Small intestine (tissue), 7 donors: ENCODE measurements at regions not wholly inside any gene's neighbourhood (a gene's known extent, or its start where the extent isn't known, plus 50 kb on each side); places are given as distances from the start of the nearest gene placed in this dataset.

Experiments
- DNase-seq, 2 donors: peaks; one replicate each; pipeline versions ENCODE4 v3.0.0 to v3.0.0-alpha.2; 2013
- FAIRE-seq: peaks from 2 replicates; lab custom pipeline; 2012; peaks lifted over from hg19 to GRCh38; lab: Jason Lieb, UNC
- H3K27ac ChIP-seq, 3 donors: one replicate each; pipeline ENCODE4 v1.5.1; 2013; ENCODE audit warnings: low read length in 2 of 3, mild to moderate bottlenecking in 2 of 3, control low read depth in 1 of 3, inconsistent platforms in 1 of 3, low read depth in 1 of 3, moderate library complexity in 1 of 3
- H3K27me3 ChIP-seq, 3 donors: one replicate each; pipeline ENCODE4 v1.6.1; 2013; ENCODE audit warnings: low read length in 3 of 3, inconsistent platforms in 1 of 3; ENCODE audit not compliant: control insufficient read depth in 3 of 3, insufficient read depth in 3 of 3
- H3K36me3 ChIP-seq, 3 donors: one replicate each; pipeline ENCODE4 v1.6.1; 2013; ENCODE audit warnings: low read length in 3 of 3, inconsistent platforms in 1 of 3, low read depth in 1 of 3, mild to moderate bottlenecking in 1 of 3, moderate library complexity in 1 of 3; ENCODE audit not compliant: control insufficient read depth in 3 of 3, insufficient read depth in 2 of 3
- H3K4me1 ChIP-seq, 3 donors: one replicate each; pipeline ENCODE4 v1.6.1; 2013; ENCODE audit warnings: low read length in 2 of 3, inconsistent platforms in 1 of 3, low read depth in 1 of 3, mild to moderate bottlenecking in 1 of 3, moderate library complexity in 1 of 3; ENCODE audit not compliant: control insufficient read depth in 3 of 3, insufficient read depth in 2 of 3
- H3K4me3 ChIP-seq, 3 donors: one replicate each; pipeline ENCODE4 v1.5.1; 2013; ENCODE audit warnings: low read length in 3 of 3, control low read depth in 1 of 3, inconsistent platforms in 1 of 3, low read depth in 1 of 3, mild to moderate bottlenecking in 1 of 3, moderate library complexity in 1 of 3
- H3K9me3 ChIP-seq, 2 donors: one replicate each; pipeline ENCODE4 v1.6.1; 2013; ENCODE audit warnings: low read depth in 1 of 2, low read length in 1 of 2; ENCODE audit not compliant: control insufficient read depth in 2 of 2, insufficient read depth in 1 of 2
- WGBS, 3 donors: extraction: QIAGEN DNeasy Blood & Tissue Kit; methylation state at CpG; one replicate each; pipeline ENCODE4 v1.1.7; 2013; 5-methylcytosine and 5-hydroxymethylcytosine counted together
- donor health status: healthy with polysubstance abuse.
- donor health status: control.
- donor health status: control.
- donor health status: Bipolar disorder and iron deficiency.
- donor health status: healthy.

- H3K27ac ChIP-seq, result no peak overlapping the region
- no peaks in the 10 kb centered on the region for H3K4me1 ChIP-seq
- no peak overlapping the region for H3K4me3 ChIP-seq
- H3K27me3 ChIP-seq, result peaks cover 0 to 35% (median 5%) of the 10 kb centered on the region in 3 donors
- FAIRE-seq (no peak), DNase-seq (no peak)
- H3K9me3 ChIP-seq, result no peaks in the 10 kb centered on the region
- H3K36me3 ChIP-seq, result no peaks in the 10 kb centered on the region
- 68 to 84% (median 81%) methylated on average over 4 of the region's 4 CpGs for WGBS, 3 donors
Observed at GRCh38 chr6:165818200-165818599, 155.2 kb upstream of the PDE10A start.

GRCh38 chr6:165817771-165818170, 154.7 kb upstream of the PDE10A start:
- DNase-seq, result no peak
- Histone ChIP-seq H3K4me3 (no peak overlapping the region), H3K4me1 (no peaks in the 10 kb centered on the region), H3K27ac (no peak overlapping the region), H3K9me3 (no peaks in the 10 kb centered on the region), H3K36me3 (no peaks in the 10 kb centered on the region), H3K27me3 (peaks cover 0 to 35% (median 5%) of the 10 kb centered on the region in 3 donors)
- FAIRE-seq, result no peak
- WGBS, 3 donors, result 69 to 85% (median 82%) methylated on average over 7 of the region's 7 CpGs

- Histone ChIP-seq H3K4me1 (no peaks in the 10 kb centered on the region), H3K27ac (no peak overlapping the region), H3K9me3 (no peaks in the 10 kb centered on the region), H3K27me3 (peaks cover 0 to 35% (median 5%) of the 10 kb centered on the region in 3 donors), H3K36me3 (no peaks in the 10 kb centered on the region), H3K4me3 (no peak overlapping the region)
- no peak for FAIRE-seq
- DNase-seq, result no peak
- WGBS, 3 donors, result 76 to 85% (median 79%) methylated on average over 3 of the region's 3 CpGs
Observed at GRCh38 chr6:165817148-165817547, 154.1 kb upstream of the PDE10A start.

- Histone ChIP-seq H3K36me3 (no peaks in the 10 kb centered on the region), H3K4me1 (no peaks in the 10 kb centered on the region), H3K9me3 (peaks cover 0 to 3% of the 10 kb centered on the region in 2 donors), H3K27ac (no peak overlapping the region), H3K4me3 (no peak overlapping the region), H3K27me3 (peaks cover 0 to 32% (median 2%) of the 10 kb centered on the region in 3 donors)
- no peak for FAIRE-seq
- DNase-seq, result no peak
- 92 to 95% (median 93%) methylated on average over 10 of the region's 10 CpGs for WGBS, 3 donors
Observed at GRCh38 chr6:165814679-165815078, 151.6 kb upstream of the PDE10A start.

GRCh38 chr6:165811512-165811911, 148.5 kb upstream of the PDE10A start:
- H3K4me1 ChIP-seq, result no peaks in the 10 kb centered on the region
- WGBS, 3 donors, result 87 to 93% (median 88%) methylated on average over 7 of the region's 7 CpGs
- H3K4me3 ChIP-seq, result no peak overlapping the region
- peaks cover 0 to 10% of the 10 kb centered on the region in 2 donors for H3K9me3 ChIP-seq
- no peak overlapping the region for H3K27ac ChIP-seq
- no peak for DNase-seq
- H3K36me3 ChIP-seq, result no peaks in the 10 kb centered on the region
- FAIRE-seq, result no peak
- H3K27me3 ChIP-seq, result peaks cover 0 to 3% (median 0%) of the 10 kb centered on the region in 3 donors

- H3K4me1 ChIP-seq, result no peaks in the 10 kb centered on the region
- H3K36me3 ChIP-seq, result no peaks in the 10 kb centered on the region
- no peak for DNase-seq
- H3K4me3 ChIP-seq, result no peak overlapping the region
- peaks cover 0 to 10% of the 10 kb centered on the region in 2 donors for H3K9me3 ChIP-seq
- no peak for FAIRE-seq
- WGBS, 3 donors, result 85 to 86% (median 85%) methylated on average over 10 of the region's 10 CpGs
- peaks cover 0 to 33% (median 0%) of the 10 kb centered on the region in 3 donors for H3K27me3 ChIP-seq
- no peak overlapping the region for H3K27ac ChIP-seq
Observed at GRCh38 chr6:165808021-165808420, 145.0 kb upstream of the PDE10A start.

GRCh38 chr6:165807249-165807960, 144.4 kb upstream of the PDE10A start:
- peaks cover 0 to 10% of the 10 kb centered on the region in 2 donors for H3K9me3 ChIP-seq
- no peaks in the 10 kb centered on the region for H3K4me1 ChIP-seq
- H3K4me3 ChIP-seq, result no peak overlapping the region
- no peak overlapping the region for H3K27ac ChIP-seq
- WGBS, 3 donors, result 56 to 70% (median 60%) methylated on average over 10 of the region's 10 CpGs
- H3K27me3 ChIP-seq, result peaks cover 0 to 33% (median 0%) of the 10 kb centered on the region in 3 donors
- no peaks in the 10 kb centered on the region for H3K36me3 ChIP-seq
- DNase-seq, result no peak
- no peak for FAIRE-seq

GRCh38 chr6:165806126-165806810, 143.2 kb upstream of the PDE10A start:
- H3K4me3 ChIP-seq, result no peak overlapping the region
- H3K4me1 ChIP-seq, result no peaks in the 10 kb centered on the region
- peaks cover 0 to 33% (median 0%) of the 10 kb centered on the region in 3 donors for H3K27me3 ChIP-seq
- H3K9me3 ChIP-seq, result peaks cover 0 to 10% of the 10 kb centered on the region in 2 donors
- H3K36me3 ChIP-seq, result no peaks in the 10 kb centered on the region
- DNase-seq (no peak), FAIRE-seq (no peak)
- H3K27ac ChIP-seq, result no peak overlapping the region
- whole genome bisulfite sequencing, 3 donors, result 67 to 80% (median 80%) methylated on average over 14 of the region's 14 CpGs
